HL-60/S4 treated with retinoic acid at 250 ng/mL for 4 days and 3 days (cell line): ENCODE measurements at regions not wholly inside any gene's neighbourhood (a gene's known extent, or its start where the extent isn't known, plus 50 kb on each side); places are given as distances from the start of the nearest gene placed in this dataset.

ENCODE experiments used
- in situ Hi-C: fragments of 300-500 bp; cut with MboI; formaldehyde crosslinking; loops from 2 replicates; pipeline ENCODE4 v1.7.0; 2022; ENCODE audit warnings: low sequenced_read_pairs

- in situ Hi-C loops, result no loop called here
These were observed 401.9 kb upstream of the GRIA1 start for GRCh38 chr5:153088538-153088937.

GRCh38 chr5:153094333-153094732, 396.1 kb upstream of the GRIA1 start:
- in situ Hi-C loops, result no loop called here

DNA sequence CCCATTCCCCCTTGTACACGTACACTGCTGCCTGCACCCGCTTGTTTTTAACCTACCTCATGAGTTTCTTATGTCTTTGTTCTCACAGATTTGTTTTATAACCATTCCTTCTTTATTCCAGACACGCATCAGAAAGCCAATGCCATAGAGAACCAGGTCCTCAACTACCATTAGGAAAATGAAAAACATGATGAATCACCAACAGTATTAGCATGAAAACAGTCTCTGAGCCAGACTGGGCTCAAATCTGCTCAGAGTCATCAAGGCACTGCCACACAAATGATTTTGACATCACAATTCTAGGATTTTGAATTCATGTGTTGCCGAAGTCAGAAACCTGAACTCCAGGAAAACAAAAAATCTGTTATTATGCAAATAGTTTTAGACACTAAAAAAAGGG, 394.1 kb upstream of the GRIA1 start:
- in situ Hi-C loops, result no loop called here

GRCh38 chr5:153099328-153099727, 391.1 kb upstream of the GRIA1 start:
- in situ Hi-C loops, result no loop called here

DNA sequence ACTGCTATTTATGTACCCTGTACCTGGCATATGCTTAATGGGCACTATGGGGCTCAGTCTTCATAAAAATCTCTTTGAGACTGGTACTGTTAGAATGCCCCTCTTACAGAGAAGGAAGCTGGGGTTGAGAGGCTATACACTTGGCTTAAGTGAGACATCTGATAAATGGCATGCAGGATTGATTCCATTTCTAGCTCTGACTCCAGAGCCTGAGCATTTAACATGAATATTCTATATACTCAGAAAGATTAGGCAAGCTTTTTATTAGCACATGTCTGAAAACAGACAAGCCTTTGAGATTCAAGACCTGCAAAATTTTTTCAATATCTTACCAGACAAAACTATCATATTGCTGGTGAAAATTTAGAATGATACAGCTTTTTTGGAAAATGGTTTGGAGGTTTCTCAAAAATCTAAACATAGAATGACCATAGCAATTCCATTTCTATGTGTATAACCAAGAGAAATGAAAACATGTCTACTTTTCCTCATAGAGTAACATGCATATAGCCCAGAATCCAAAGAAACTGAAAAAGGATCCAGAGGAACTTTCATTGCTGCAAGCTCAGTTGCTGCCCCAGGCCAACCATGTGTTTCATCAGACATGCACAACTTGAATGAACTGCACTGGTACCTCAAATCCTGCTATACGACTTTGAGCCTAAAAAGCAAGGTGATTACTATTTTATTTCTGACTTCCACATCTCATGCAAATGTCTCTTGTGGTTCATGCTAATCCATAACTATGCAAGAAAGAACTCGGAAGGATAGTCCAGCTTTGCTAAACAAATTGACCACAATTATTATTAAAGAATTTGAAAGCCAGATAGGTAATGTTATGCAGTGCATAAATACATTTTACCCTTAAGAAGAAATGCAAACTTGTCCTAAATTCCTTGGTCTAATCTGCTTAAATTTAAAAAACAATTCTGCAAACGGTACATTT, 389.0 kb upstream of the GRIA1 start:
- in situ Hi-C loops, result no loop called here

- in situ Hi-C loops, result no loop called here
These were observed 373.6 kb upstream of the GRIA1 start for GRCh38 chr5:153116916-153117315.

DNA sequence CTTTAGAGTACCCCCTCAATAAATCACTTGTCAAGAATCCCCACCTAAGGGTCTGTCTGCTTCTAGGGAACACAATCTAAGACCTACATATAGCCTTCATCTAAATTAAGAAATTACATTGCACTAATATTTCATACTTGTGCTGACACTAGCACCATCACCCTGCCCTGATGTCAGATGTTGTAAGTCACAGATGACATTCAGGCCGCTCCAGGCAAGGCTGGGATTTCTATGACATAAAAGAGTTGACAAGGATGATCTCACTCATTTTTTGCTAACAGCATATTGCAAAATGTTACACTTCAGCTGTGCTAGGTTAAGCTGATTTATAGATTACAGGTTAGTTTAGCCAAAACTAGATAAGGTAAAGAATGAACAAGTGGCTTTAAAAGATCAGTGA, 372.5 kb upstream of the GRIA1 start:
- in situ Hi-C loops, result no loop called here

- in situ Hi-C loops, result no loop called here
These were observed 368.1 kb upstream of the GRIA1 start for GRCh38 chr5:153122403-153122802.

- in situ Hi-C loops, result no loop called here
These were observed 360.2 kb upstream of the GRIA1 start for GRCh38 chr5:153130296-153130695.

- in situ Hi-C loops, result no loop called here
These were observed 355.1 kb upstream of the GRIA1 start for GRCh38 chr5:153135411-153135810.

DNA sequence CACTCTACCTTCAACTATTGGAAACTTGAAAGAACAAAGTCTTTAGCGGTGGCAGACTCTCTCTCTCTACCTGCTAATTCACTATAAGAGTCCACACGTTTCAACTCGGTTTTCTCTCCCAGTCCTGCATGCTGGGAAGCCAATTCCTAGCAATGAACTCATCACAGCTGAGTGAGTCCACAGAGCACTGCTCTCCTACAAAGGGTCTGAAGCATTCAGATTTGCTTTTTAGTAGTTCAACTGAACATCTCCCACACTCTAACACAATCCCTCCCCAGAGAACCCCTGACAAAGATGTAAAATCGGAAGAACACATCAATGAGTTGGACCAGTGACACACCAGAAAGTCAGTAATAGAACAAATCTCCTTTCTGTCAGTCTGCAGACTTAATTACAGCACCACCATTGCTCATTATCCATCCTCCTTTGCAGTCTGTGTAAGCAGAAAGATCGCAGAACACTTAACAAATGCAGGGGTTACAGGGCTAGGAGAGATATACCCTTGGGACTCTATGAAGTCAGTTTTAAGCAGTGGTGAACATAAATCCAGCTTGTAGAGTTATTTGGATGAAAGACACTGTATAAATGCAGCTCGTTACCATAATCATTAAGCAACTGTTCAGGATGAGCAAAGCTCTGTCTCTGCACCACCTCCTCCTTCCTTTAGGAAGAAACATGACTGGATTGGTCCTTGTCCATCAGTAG, 353.4 kb upstream of the GRIA1 start:
- in situ Hi-C loops, result no loop called here

DNA sequence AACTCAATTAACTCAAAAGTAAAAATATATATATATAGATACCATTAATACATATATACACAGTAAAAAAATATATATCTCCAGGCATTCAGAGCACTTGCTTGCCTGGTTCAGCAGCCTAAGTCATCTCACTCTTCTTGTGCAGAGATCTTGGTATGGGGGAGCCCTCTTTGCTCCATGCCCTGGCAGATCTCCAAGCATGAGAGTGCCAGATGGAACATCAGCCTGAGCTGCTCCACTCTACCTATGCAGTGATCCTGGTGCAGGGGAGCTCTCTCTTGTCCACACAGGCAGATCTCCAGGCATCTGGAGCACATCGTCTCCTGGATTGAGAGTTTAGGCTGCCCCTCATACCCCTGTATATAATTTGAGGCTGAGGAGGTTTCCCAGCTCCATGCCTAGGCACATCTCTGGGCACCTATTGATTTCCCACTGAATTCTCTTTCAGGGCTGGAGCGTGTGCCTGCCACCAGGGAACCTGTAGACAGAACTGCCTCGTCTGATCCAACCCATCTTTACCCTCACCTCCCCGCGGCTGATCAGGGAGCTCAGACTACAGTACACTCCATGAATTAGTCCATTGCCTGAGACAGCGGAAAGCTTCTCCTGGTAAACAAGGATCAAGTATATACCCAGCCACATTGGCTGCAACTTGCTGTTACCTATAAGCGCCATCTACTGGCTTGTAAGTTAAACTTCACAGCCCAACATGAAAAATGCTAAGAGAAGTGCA, 342.4 kb upstream of the GRIA1 start:
- in situ Hi-C loops, result no loop called here

- in situ Hi-C loops, result no loop called here
These were observed 341.9 kb upstream of the GRIA1 start for GRCh38 chr5:153148624-153148976.

GRCh38 chr5:153151558-153151957, 338.9 kb upstream of the GRIA1 start:
- in situ Hi-C loops, result no loop called here

GRCh38 chr5:153153086-153153485, 337.4 kb upstream of the GRIA1 start:
- in situ Hi-C loops, result no loop called here

DNA sequence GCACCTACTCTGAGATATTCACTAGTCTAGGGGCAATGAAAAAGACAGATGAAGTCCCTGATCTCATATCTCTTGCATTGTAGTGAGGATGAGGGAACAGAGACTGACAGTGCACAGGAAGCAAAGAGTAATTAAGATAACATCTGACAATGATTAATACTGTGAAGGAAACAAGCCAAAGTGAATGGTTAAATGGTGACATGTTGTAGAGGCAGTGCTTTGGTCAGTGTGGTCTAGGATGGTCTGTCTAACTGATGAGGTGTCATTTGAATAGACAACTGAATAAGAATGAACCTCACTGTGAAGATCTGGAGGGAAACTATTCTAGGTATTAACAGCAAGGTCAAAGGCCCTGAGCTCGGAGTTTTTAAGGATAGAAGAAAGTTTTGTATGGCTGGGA, 333.3 kb upstream of the GRIA1 start:
- in situ Hi-C loops, result no loop called here

DNA sequence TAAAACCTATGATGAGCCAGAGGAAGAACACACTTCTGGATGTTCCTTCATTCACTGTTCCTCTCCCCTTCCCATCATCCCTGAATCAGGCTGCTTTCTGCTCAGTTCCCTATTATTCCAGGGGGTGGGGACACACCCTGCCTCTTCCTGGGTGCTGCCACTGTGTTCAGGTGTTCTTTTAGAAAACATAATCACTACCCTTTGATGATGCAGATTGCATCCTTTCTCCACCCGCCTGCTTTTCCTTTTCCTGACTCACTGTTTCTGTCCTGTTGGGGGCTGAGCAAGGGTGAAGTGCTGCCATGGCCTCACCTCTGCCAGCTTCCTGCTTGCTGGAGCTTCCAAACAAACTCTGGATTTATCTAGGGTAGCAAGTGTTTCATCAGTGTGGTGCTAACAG, 331.9 kb upstream of the GRIA1 start:
- in situ Hi-C loops, result no loop called here

GRCh38 chr5:153159616-153160015, 330.9 kb upstream of the GRIA1 start:
- in situ Hi-C loops, result no loop called here

DNA sequence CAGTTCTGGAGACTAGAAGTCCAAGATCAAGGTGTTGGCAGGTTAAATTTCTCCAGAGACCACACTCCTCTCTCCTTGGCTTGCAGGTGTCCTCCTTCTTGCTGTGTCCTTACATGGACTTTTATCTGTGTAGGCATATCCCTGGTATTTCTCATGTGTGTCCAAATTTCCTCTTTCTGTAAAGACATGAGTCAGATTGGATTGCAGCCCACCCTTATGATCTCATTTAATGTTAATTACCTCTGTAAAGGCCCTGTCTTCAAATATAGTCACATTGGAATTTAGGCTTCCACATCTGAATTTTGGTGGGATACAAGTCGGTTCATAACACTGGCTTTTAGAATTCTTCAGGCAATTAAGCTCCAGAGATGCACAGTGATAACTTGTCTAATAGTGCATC, 322.2 kb upstream of the GRIA1 start:
- in situ Hi-C loops, result no loop called here

GRCh38 chr5:153187503-153187902, 303.0 kb upstream of the GRIA1 start:
- in situ Hi-C loops, result no loop called here

DNA sequence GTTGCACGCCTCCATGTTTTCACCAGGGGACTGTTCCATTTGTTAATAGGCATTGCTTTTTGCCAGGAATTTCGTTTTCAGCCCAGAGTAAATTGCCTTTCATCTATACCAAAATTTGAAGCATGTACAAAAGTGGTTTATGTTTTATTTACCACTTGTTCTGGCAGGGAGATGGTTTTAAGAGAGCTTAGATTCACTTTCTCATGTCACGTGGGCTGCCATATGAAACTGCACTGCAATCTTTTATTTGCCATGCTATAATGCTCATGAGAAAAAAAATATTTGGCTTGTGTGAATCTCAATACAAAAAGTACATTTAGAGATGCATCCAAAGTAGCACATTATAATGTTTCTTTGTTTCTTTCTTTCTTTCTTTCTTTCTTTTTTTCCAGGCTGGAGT, 284.1 kb upstream of the GRIA1 start:
- in situ Hi-C loops, result no loop called here

GRCh38 chr5:153209016-153209415, 281.5 kb upstream of the GRIA1 start:
- in situ Hi-C loops, result no loop called here
